ENCODE measurements at regions not wholly inside any gene's neighbourhood (a gene's known extent, or its start where the extent isn't known, plus 50 kb on each side); places are given as distances from the start of the nearest gene placed in this dataset.

DNA sequence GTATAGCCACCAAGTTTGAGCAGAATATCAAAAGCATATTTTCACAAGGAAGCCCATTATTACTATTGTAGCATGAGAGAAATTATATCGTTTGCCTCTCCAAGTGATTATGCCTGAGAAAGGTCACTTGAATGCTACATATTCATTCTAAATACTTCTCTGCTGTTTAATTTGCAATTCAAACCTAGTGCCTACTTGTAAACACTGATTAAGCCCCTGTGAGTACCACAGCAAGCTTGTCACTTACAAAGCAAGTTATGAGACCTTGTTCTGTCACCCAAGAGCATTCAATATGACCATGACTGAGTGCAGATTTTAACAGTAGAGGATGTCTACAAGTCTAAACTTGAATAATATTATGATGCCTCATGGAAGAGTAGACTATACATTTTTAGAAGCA is 124.7 kb upstream of the SSTR1 start (continued):
- TF ChIP-seq, protein P1, sequence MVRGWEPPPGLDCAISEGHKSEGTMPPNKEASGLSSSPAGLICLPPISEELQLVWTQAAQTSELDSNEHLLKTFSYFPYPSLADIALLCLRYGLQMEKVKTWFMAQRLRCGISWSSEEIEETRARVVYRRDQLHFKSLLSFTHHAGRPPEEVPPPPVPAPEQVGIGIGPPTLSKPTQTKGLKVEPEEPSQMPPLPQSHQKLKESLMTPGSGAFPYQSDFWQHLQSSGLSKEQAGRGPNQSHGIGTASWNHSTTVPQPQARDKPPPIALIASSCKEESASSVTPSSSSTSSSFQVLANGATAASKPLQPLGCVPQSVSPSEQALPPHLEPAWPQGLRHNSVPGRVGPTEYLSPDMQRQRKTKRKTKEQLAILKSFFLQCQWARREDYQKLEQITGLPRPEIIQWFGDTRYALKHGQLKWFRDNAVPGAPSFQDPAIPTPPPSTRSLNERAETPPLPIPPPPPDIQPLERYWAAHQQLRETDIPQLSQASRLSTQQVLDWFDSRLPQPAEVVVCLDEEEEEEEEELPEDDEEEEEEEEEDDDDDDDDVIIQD (CRISPR knock-in tag; IDR thresholded peaks at IDR 0.05; ENCODE audit: low read depth) = no peak
- TF ChIP-seq MAZ (IDR thresholded peaks at IDR 0.05; ENCODE audit: borderline replicate concordance, low read depth, low read length) (no peak), MAZ (CRISPR knock-in tag; IDR thresholded peaks at IDR 0.05; ENCODE audit: low read depth) (no peak), KLF16 (CRISPR knock-in tag; IDR thresholded peaks at IDR 0.05) (no peak)
- TF ChIP-seq, protein P2, sequence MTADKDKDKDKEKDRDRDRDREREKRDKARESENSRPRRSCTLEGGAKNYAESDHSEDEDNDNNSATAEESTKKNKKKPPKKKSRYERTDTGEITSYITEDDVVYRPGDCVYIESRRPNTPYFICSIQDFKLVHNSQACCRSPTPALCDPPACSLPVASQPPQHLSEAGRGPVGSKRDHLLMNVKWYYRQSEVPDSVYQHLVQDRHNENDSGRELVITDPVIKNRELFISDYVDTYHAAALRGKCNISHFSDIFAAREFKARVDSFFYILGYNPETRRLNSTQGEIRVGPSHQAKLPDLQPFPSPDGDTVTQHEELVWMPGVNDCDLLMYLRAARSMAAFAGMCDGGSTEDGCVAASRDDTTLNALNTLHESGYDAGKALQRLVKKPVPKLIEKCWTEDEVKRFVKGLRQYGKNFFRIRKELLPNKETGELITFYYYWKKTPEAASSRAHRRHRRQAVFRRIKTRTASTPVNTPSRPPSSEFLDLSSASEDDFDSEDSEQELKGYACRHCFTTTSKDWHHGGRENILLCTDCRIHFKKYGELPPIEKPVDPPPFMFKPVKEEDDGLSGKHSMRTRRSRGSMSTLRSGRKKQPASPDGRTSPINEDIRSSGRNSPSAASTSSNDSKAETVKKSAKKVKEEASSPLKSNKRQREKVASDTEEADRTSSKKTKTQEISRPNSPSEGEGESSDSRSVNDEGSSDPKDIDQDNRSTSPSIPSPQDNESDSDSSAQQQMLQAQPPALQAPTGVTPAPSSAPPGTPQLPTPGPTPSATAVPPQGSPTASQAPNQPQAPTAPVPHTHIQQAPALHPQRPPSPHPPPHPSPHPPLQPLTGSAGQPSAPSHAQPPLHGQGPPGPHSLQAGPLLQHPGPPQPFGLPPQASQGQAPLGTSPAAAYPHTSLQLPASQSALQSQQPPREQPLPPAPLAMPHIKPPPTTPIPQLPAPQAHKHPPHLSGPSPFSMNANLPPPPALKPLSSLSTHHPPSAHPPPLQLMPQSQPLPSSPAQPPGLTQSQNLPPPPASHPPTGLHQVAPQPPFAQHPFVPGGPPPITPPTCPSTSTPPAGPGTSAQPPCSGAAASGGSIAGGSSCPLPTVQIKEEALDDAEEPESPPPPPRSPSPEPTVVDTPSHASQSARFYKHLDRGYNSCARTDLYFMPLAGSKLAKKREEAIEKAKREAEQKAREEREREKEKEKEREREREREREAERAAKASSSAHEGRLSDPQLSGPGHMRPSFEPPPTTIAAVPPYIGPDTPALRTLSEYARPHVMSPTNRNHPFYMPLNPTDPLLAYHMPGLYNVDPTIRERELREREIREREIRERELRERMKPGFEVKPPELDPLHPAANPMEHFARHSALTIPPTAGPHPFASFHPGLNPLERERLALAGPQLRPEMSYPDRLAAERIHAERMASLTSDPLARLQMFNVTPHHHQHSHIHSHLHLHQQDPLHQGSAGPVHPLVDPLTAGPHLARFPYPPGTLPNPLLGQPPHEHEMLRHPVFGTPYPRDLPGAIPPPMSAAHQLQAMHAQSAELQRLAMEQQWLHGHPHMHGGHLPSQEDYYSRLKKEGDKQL (CRISPR knock-in tag; IDR thresholded peaks at IDR 0.05; ENCODE audit: low read depth) = no peak

DNA sequence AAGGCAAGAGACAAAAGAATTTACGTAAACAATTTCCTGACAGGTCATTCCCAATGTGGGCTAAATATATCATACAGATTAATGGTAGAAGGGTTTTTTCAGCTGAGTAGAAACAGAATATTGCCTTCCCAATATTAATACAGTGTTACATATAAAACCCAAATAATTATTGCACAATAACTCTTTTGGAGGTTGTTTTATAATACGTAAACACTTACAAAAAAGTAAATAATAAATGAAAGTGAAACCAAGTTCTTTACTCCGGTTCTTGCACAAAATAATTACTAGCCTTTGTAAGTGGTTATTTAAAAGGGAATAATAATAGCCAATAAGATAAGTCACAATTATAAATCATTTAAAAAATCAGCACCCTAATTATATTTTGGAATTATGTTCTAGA is 118.6 kb upstream of the SSTR1 start:
- no peak overlapping the region for H3K9ac ChIP-seq (ENCODE audit: insufficient read depth, low read depth, low read length)
- peaks cover 24% of the 10 kb centered on the region for H3K9me3 ChIP-seq (ENCODE audit: low read length)
- no peaks in the 10 kb centered on the region for H3K36me3 ChIP-seq (replicated peaks in 1 of 2; ENCODE audit: control insufficient read depth in 1 of 2, insufficient read depth in 2 of 2, low read length in 2 of 2)
- H4K20me1 ChIP-seq (ENCODE audit: insufficient read depth, low read length) = no peaks in the 10 kb centered on the region
- no peaks in the 10 kb centered on the region for H3K27me3 ChIP-seq (ENCODE audit: control insufficient read depth in 1 of 2, insufficient read depth in 2 of 2, low read length in 2 of 2)
- no peak for DNase-seq (ENCODE audit: low spot score)
- ChIA-PET CTCF (ENCODE audit: low intra/inter-chr PET ratio, low total read pairs) (no interaction called here), POLR2A (no interaction called here)
- no peak overlapping the region for H3K27ac ChIP-seq (ENCODE audit: extremely low read length, insufficient read depth, low read length)
- no peak overlapping the region for H3K4me2 ChIP-seq (ENCODE audit: low read depth, low read length)
- intact Hi-C loops (cut with micrococcal nuclease; ENCODE audit: unreplicated experiment) = no loop called here
- 31% methylated on average over 3 of the region's 3 CpGs for WGBS (ENCODE audit: low lambda C conversion rate)
- H3K4me3 ChIP-seq (replicated peaks in 1 of 3; ENCODE audit: insufficient read depth in 1 of 3, low read depth in 2 of 3, low read length in 3 of 3) = peak overlapping the region in 1 of 3 experiments; percentile 19; a peak in 2 of 6 replicates
- in situ Hi-C loops (cut with HindIII; ENCODE audit: extremely low pct_ligation_motif_present, low pct_unique_long_range_greater_than_20kb) = no loop called here
- no peak for FAIRE-seq
- no peak overlapping the region for H2AFZ ChIP-seq (ENCODE audit: low read length)
- ATAC-seq = no peak
- no peaks in the 10 kb centered on the region for H3K79me2 ChIP-seq (ENCODE audit: insufficient read depth, low read length)
- BruUV-seq (replicated peaks) = no TSS peak
- H3K4me1 ChIP-seq (ENCODE audit: insufficient read depth, low read length) = no peaks in the 10 kb centered on the region
- TF ChIP-seq NR3C1 (CRISPR knock-in tag; IDR thresholded peaks at IDR 0.05) (no peak), ZNF891 (CRISPR knock-in tag; IDR thresholded peaks at IDR 0.05) (no peak), ARID2 (CRISPR knock-in tag; IDR thresholded peaks at IDR 0.05; ENCODE audit: borderline replicate concordance) (no peak), ZNF232 (CRISPR knock-in tag; IDR thresholded peaks at IDR 0.05; ENCODE audit: borderline replicate concordance) (no peak), JUND (CRISPR knock-in tag; IDR thresholded peaks at IDR 0.05) (no peak), ZBTB20 (CRISPR knock-in tag; IDR thresholded peaks at IDR 0.05; ENCODE audit: borderline replicate concordance, low read depth) (no peak), ZNF556 (CRISPR knock-in tag; IDR thresholded peaks at IDR 0.05; ENCODE audit: borderline replicate concordance) (no peak), FOXJ3 (CRISPR knock-in tag; IDR thresholded peaks at IDR 0.05; ENCODE audit: borderline replicate concordance) (no peak)
- TF ChIP-seq, protein P3, sequence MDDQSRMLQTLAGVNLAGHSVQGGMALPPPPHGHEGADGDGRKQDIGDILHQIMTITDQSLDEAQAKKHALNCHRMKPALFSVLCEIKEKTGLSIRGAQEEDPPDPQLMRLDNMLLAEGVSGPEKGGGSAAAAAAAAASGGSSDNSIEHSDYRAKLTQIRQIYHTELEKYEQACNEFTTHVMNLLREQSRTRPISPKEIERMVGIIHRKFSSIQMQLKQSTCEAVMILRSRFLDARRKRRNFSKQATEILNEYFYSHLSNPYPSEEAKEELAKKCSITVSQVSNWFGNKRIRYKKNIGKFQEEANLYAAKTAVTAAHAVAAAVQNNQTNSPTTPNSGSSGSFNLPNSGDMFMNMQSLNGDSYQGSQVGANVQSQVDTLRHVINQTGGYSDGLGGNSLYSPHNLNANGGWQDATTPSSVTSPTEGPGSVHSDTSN (CRISPR knock-in tag; IDR thresholded peaks at IDR 0.05; ENCODE audit: borderline replicate concordance) = no peak
- TF ChIP-seq, protein P4, sequence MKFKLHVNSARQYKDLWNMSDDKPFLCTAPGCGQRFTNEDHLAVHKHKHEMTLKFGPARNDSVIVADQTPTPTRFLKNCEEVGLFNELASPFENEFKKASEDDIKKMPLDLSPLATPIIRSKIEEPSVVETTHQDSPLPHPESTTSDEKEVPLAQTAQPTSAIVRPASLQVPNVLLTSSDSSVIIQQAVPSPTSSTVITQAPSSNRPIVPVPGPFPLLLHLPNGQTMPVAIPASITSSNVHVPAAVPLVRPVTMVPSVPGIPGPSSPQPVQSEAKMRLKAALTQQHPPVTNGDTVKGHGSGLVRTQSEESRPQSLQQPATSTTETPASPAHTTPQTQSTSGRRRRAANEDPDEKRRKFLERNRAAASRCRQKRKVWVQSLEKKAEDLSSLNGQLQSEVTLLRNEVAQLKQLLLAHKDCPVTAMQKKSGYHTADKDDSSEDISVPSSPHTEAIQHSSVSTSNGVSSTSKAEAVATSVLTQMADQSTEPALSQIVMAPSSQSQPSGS (CRISPR knock-in tag; IDR thresholded peaks at IDR 0.05) = no peak
